ENCODE measurements at regions not wholly inside any gene's neighbourhood (a gene's known extent, or its start where the extent isn't known, plus 50 kb on each side); places are given as distances from the start of the nearest gene placed in this dataset.

DNA sequence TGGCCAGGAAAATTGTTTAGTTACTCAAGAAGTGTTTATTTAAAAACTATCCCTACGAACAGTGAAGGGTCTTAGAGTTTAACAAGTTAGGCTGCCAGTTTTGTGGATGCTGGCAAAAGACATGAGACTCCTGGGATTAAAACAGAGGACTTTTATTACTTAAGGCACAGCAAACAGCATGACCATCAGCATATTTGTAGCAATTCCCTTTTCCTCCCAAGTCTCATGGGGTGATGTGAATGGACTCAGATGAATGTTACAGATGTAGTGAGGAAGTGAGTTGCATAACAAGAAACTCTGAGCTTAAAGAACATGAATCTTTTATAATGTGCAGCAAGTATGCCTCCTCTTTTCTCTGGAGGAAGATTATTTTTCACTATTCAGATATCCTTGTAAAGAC lies 695.8 kb downstream of the RPS29 start:
- no peaks in the 10 kb centered on the region for H3K4me1 ChIP-seq (ENCODE audit: control insufficient read depth in 1 of 2, insufficient read depth in 2 of 2, low read length in 2 of 2)
- TF ChIP-seq, protein P1, sequence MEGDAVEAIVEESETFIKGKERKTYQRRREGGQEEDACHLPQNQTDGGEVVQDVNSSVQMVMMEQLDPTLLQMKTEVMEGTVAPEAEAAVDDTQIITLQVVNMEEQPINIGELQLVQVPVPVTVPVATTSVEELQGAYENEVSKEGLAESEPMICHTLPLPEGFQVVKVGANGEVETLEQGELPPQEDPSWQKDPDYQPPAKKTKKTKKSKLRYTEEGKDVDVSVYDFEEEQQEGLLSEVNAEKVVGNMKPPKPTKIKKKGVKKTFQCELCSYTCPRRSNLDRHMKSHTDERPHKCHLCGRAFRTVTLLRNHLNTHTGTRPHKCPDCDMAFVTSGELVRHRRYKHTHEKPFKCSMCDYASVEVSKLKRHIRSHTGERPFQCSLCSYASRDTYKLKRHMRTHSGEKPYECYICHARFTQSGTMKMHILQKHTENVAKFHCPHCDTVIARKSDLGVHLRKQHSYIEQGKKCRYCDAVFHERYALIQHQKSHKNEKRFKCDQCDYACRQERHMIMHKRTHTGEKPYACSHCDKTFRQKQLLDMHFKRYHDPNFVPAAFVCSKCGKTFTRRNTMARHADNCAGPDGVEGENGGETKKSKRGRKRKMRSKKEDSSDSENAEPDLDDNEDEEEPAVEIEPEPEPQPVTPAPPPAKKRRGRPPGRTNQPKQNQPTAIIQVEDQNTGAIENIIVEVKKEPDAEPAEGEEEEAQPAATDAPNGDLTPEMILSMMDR (IDR thresholded peaks at IDR 0.05) = no peak

DNA sequence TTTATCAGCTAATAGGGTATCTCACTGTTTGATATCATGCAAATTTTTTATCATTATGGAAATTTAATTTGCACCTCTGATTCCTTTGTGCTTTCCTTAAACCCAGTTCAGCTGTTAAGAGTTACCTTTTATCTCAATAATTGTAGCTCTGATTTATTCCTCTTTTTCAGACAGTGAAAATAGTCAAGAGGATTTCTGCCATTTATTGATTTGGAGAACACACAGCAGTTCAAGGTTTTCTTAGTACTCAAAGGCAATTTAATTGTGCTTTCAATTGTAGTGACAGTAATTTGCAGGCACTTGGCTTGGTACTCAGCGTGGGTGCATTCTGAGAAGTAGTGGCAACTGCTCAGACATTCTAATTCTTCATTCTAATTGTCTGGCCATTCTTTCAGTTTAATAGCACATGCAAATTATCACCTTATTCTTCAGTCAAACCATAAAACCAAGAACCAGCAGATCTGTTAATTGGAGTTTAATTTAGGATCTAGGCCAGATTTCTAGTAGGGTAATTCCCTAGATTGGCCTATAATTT lies 709.3 kb downstream of the RPS29 start:
- Histone ChIP-seq H3K9me3 (replicated peaks in 1 of 2; ENCODE audit: control insufficient read depth in 1 of 2, insufficient read depth in 1 of 2, low read length in 2 of 2) (no peaks in the 10 kb centered on the region), H4K20me1 (ENCODE audit: insufficient read depth, low read length) (no peaks in the 10 kb centered on the region), H3K9ac (ENCODE audit: insufficient read depth, low read length, poor library complexity, severe bottlenecking) (no peak overlapping the region), H3K4me3 (replicated peaks in 1 of 3; ENCODE audit: low read depth in 2 of 3, low read length in 3 of 3) (no peak overlapping the region), H3K36me3 (replicated peaks in 1 of 2; ENCODE audit: control insufficient read depth in 1 of 2, insufficient read depth in 2 of 2, low read length in 2 of 2) (no peaks in the 10 kb centered on the region), H3K4me1 (ENCODE audit: control insufficient read depth in 1 of 2, insufficient read depth in 2 of 2, low read length in 2 of 2) (no peaks in the 10 kb centered on the region), H3K79me2 (ENCODE audit: insufficient read depth, low read length) (no peaks in the 10 kb centered on the region), H3K27me3 (ENCODE audit: control insufficient read depth in 2 of 2, insufficient read depth in 2 of 2, low read length in 2 of 2) (no peaks in the 10 kb centered on the region), H2AFZ (ENCODE audit: insufficient read depth, low read depth, low read length, poor library complexity, severe bottlenecking) (no peak overlapping the region), H3K27ac (ENCODE audit: low read depth in 1 of 2, low read length in 2 of 2) (no peak overlapping the region), H3K4me2 (replicated peaks; ENCODE audit: extremely low read depth, low read length, poor library complexity, severe bottlenecking) (no peak overlapping the region)
- TF ChIP-seq, protein P1 (IDR thresholded peaks at IDR 0.05) = no peak
- Mint-ChIP-seq H3K4me1 (no peaks in the 10 kb centered on the region), H3K9me3 (peaks cover 0 to 3% (median 0%) of the 10 kb centered on the region in 7 donors), H3K27me3 (ENCODE audit: low read depth in 3 of 3) (peaks cover 0 to 3% (median 0%) of the 10 kb centered on the region in 3 donors), H3K36me3 (no peaks in the 10 kb centered on the region), H3K4me3 (no peak overlapping the region), H3K27ac (no peak overlapping the region)
- WGBS (ENCODE audit: insufficient coverage) = no CpG with 5 or more reads among the region's 1 CpG
- intact Hi-C loops (cut with micrococcal nuclease) = no loop called here
- DNase-seq = no peak

More for the DNA sequence above, 695.8 kb downstream of the RPS29 start:
- H3K9me3 Mint-ChIP-seq = peaks cover 0 to 3% (median 0%) of the 10 kb centered on the region in 7 donors
- intact Hi-C loops (cut with micrococcal nuclease) = no loop called here
- no peak overlapping the region for H3K4me3 Mint-ChIP-seq
- H3K79me2 ChIP-seq (ENCODE audit: insufficient read depth, low read length) = no peaks in the 10 kb centered on the region
- no peak overlapping the region for H3K4me2 ChIP-seq (replicated peaks; ENCODE audit: extremely low read depth, low read length, poor library complexity, severe bottlenecking)
- H3K9me3 ChIP-seq (replicated peaks in 1 of 2; ENCODE audit: control insufficient read depth in 1 of 2, insufficient read depth in 1 of 2, low read length in 2 of 2) = no peaks in the 10 kb centered on the region
- H4K20me1 ChIP-seq (ENCODE audit: insufficient read depth, low read length) = no peaks in the 10 kb centered on the region
- H2AFZ ChIP-seq (ENCODE audit: insufficient read depth, low read depth, low read length, poor library complexity, severe bottlenecking) = no peak overlapping the region
- H3K27ac ChIP-seq (ENCODE audit: low read depth in 1 of 2, low read length in 2 of 2) = no peak overlapping the region
- no peak overlapping the region for H3K4me3 ChIP-seq (replicated peaks in 1 of 3; ENCODE audit: low read depth in 2 of 3, low read length in 3 of 3)
- H3K4me1 Mint-ChIP-seq = no peaks in the 10 kb centered on the region
- no peaks in the 10 kb centered on the region for H3K27me3 ChIP-seq (ENCODE audit: control insufficient read depth in 2 of 2, insufficient read depth in 2 of 2, low read length in 2 of 2)
- H3K9ac ChIP-seq (ENCODE audit: insufficient read depth, low read length, poor library complexity, severe bottlenecking) = no peak overlapping the region
- no CpG with 5 or more reads among the region's 1 CpG for WGBS (ENCODE audit: insufficient coverage)
- no peaks in the 10 kb centered on the region for H3K36me3 Mint-ChIP-seq
- H3K36me3 ChIP-seq (replicated peaks in 1 of 2; ENCODE audit: control insufficient read depth in 1 of 2, insufficient read depth in 2 of 2, low read length in 2 of 2) = no peaks in the 10 kb centered on the region
- H3K27me3 Mint-ChIP-seq (ENCODE audit: low read depth in 3 of 3) = no peaks in the 10 kb centered on the region
- DNase-seq = no peak
- no peak overlapping the region for H3K27ac Mint-ChIP-seq
